ENCODE measurements at regions not wholly inside any gene's neighbourhood (a gene's known extent, or its start where the extent isn't known, plus 50 kb on each side); places are given as distances from the start of the nearest gene placed in this dataset.

- H2AFZ ChIP-seq: no peak overlapping the region
- no peaks in the 10 kb centered on the region for H3K27me3 ChIP-seq (ENCODE audit: insufficient read depth)
- 0 out of 2 replicates have a peak, but pooled peaks cover 8% of the 10 kb centered on the region for H3K36me3 ChIP-seq (ENCODE audit: insufficient read depth)
- DNase-seq (ENCODE audit: low spot score) (no peak), ATAC-seq (no peak)
- H3K36me3 Mint-ChIP-seq (ENCODE audit: low read depth): peaks cover 20% of the 10 kb centered on the region
- no peaks in the 10 kb centered on the region for H3F3A ChIP-seq (replicated peaks; ENCODE audit: low read depth)
- no peaks in the 10 kb centered on the region for H3K9me2 ChIP-seq (ENCODE audit: insufficient read depth)
- H3K27me3 Mint-ChIP-seq (ENCODE audit: insufficient read depth, low read depth, poor library complexity): no peaks in the 10 kb centered on the region
- H3K27ac Mint-ChIP-seq: no peak overlapping the region
- no peaks in the 10 kb centered on the region for H3K4me1 Mint-ChIP-seq
- no peak overlapping the region for H3K27ac ChIP-seq (ENCODE audit: low read depth)
- peaks cover 98% of the 10 kb centered on the region for H3K9me3 Mint-ChIP-seq
- H3K4me3 Mint-ChIP-seq: no peak overlapping the region
- no peaks in the 10 kb centered on the region for H3K79me2 ChIP-seq (replicated peaks; ENCODE audit: insufficient read depth)
- TF ChIP-seq NANOG (IDR thresholded peaks at IDR 0.05; ENCODE audit: borderline replicate concordance): no peak
- no peak for TF ChIP-seq ZNF331 (CRISPR knock-in tag; IDR thresholded peaks at IDR 0.05; ENCODE audit: low read depth)
- no peak for TF ChIP-seq CREB1 (CRISPR knock-in tag; IDR thresholded peaks at IDR 0.05; ENCODE audit: low read depth)
- no peak for TF ChIP-seq ZNF462 (CRISPR knock-in tag; IDR thresholded peaks at IDR 0.05)
- no peak for TF ChIP-seq CTCF (conservative IDR thresholded peaks at IDR 0.05; ENCODE audit: low read depth in 2 of 2)
- no peak for TF ChIP-seq REST (IDR thresholded peaks at IDR 0.05; ENCODE audit: unreplicated experiment)
- no peak for TF ChIP-seq EZH2 (IDR thresholded peaks at IDR 0.05; ENCODE audit: low read depth, unreplicated experiment)
- no peak for TF ChIP-seq JUNB (IDR thresholded peaks at IDR 0.05; ENCODE audit: unreplicated experiment)
- TF ChIP-seq ZNF114 (CRISPR knock-in tag; IDR thresholded peaks at IDR 0.05): no peak
- no peak for TF ChIP-seq EZH2phosphoT487 (IDR thresholded peaks at IDR 0.05; ENCODE audit: unreplicated experiment)
- no peak overlapping the region for H3K4me3 ChIP-seq
- H3K4me1 ChIP-seq (ENCODE audit: insufficient read depth): no peaks in the 10 kb centered on the region
- no peaks in the 10 kb centered on the region for H4K20me1 ChIP-seq (replicated peaks; ENCODE audit: insufficient read depth)
- H3K4me2 ChIP-seq: no peak overlapping the region
These were observed 395.1 kb downstream of the GLRX3 start for GRCh38 chr10:130531312-130531711.

Measured in GM23338 (cell line).